ENCODE measurements at regions not wholly inside any gene's neighbourhood (a gene's known extent, or its start where the extent isn't known, plus 50 kb on each side); places are given as distances from the start of the nearest gene placed in this dataset.

DNA sequence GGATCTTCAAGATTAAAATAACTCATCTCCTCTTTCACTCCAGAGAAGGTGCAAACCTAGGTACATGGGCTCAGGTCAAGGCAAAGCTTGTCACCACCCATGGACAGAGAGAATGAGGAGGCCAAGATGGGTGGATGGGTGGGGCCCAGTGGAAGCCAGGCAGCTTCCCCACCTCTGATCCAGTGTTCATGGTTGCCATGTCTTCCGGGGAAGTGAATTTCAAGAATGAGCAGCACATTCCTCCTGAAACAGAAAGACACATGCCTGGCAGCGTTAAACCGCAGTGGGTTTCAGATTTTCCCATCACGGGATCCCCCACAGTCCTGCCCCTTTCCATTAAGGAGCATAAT is 301.7 kb downstream of the EIPR1 start:
- TF ChIP-seq, protein P1, sequence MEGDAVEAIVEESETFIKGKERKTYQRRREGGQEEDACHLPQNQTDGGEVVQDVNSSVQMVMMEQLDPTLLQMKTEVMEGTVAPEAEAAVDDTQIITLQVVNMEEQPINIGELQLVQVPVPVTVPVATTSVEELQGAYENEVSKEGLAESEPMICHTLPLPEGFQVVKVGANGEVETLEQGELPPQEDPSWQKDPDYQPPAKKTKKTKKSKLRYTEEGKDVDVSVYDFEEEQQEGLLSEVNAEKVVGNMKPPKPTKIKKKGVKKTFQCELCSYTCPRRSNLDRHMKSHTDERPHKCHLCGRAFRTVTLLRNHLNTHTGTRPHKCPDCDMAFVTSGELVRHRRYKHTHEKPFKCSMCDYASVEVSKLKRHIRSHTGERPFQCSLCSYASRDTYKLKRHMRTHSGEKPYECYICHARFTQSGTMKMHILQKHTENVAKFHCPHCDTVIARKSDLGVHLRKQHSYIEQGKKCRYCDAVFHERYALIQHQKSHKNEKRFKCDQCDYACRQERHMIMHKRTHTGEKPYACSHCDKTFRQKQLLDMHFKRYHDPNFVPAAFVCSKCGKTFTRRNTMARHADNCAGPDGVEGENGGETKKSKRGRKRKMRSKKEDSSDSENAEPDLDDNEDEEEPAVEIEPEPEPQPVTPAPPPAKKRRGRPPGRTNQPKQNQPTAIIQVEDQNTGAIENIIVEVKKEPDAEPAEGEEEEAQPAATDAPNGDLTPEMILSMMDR (IDR thresholded peaks at IDR 0.05): no peak
- TF ChIP-seq POLR2A (IDR thresholded peaks at IDR 0.05) (no peak), POLR2AphosphoS5 (IDR thresholded peaks at IDR 0.05) (no peak), EP300 (IDR thresholded peaks at IDR 0.05; ENCODE audit: low read depth) (no peak)
